ENCODE measurements at regions not wholly inside any gene's neighbourhood (a gene's known extent, or its start where the extent isn't known, plus 50 kb on each side); places are given as distances from the start of the nearest gene placed in this dataset.

GRCh38 chr10:132484922-132485321, 52.7 kb upstream of the INPP5A start:
- no peak overlapping the region for H3K4me2 ChIP-seq (ENCODE audit: extremely low read depth, insufficient read depth, low read length)
- no peaks in the 10 kb centered on the region for H3K79me2 ChIP-seq (ENCODE audit: control insufficient read depth, insufficient read depth, low read length)

GRCh38 chr10:132485391-132485790, 52.2 kb upstream of the INPP5A start:
- no peak for TF ChIP-seq CTCF (conservative IDR thresholded peaks at IDR 0.05 in 1 of 2, IDR thresholded peaks at IDR 0.05 in 1 of 2; ENCODE audit: low read depth in 1 of 2, low read length in 2 of 2)
- no peak for TF ChIP-seq EZH2 (IDR thresholded peaks at IDR 0.05; ENCODE audit: low read length, missing control alignments)
- Histone ChIP-seq H3K4me2 (ENCODE audit: extremely low read depth, insufficient read depth, low read length) (no peak overlapping the region), H3K27me3 (ENCODE audit: control insufficient read depth, insufficient read depth, low read length) (no peaks in the 10 kb centered on the region), H4K20me1 (ENCODE audit: control insufficient read depth, extremely low read depth, insufficient read depth, low read length) (no peaks in the 10 kb centered on the region), H3K36me3 (ENCODE audit: control insufficient read depth, insufficient read depth, low read length) (no peaks in the 10 kb centered on the region), H3K4me1 (ENCODE audit: control insufficient read depth, extremely low read depth, insufficient read depth, low read length) (peaks cover 5% of the 10 kb centered on the region), H2AFZ (ENCODE audit: low read length) (no peak overlapping the region), H3K9ac (ENCODE audit: insufficient read depth, low read length) (no peak overlapping the region), H3K27ac (ENCODE audit: insufficient read depth, low read length) (no peak overlapping the region), H3K9me3 (ENCODE audit: control insufficient read depth, insufficient read depth, low read depth, low read length) (no peaks in the 10 kb centered on the region), H3K4me3 (replicated peaks in 1 of 4; ENCODE audit: control extremely low read depth in 1 of 4, insufficient read depth in 1 of 4, low read depth in 3 of 4, low read length in 4 of 4) (no peak overlapping the region), H3K79me2 (ENCODE audit: control insufficient read depth, insufficient read depth, low read length) (no peaks in the 10 kb centered on the region)
- no peak for DNase-seq (ENCODE audit: low read depth in 2 of 2)

More at GRCh38 chr10:132484922-132485321, 52.7 kb upstream of the INPP5A start:
- Histone ChIP-seq H3K9me3 (ENCODE audit: control insufficient read depth, insufficient read depth, low read depth, low read length) (no peaks in the 10 kb centered on the region), H3K27ac (ENCODE audit: insufficient read depth, low read length) (no peak overlapping the region), H3K27me3 (ENCODE audit: control insufficient read depth, insufficient read depth, low read length) (no peaks in the 10 kb centered on the region), H4K20me1 (ENCODE audit: control insufficient read depth, extremely low read depth, insufficient read depth, low read length) (no peaks in the 10 kb centered on the region), H3K4me1 (ENCODE audit: control insufficient read depth, extremely low read depth, insufficient read depth, low read length) (peaks cover 5% of the 10 kb centered on the region), H2AFZ (ENCODE audit: low read length) (no peak overlapping the region), H3K36me3 (ENCODE audit: control insufficient read depth, insufficient read depth, low read length) (no peaks in the 10 kb centered on the region), H3K4me3 (replicated peaks in 1 of 4; ENCODE audit: control extremely low read depth in 1 of 4, insufficient read depth in 1 of 4, low read depth in 3 of 4, low read length in 4 of 4) (no peak overlapping the region), H3K9ac (ENCODE audit: insufficient read depth, low read length) (no peak overlapping the region)
- no peak for TF ChIP-seq EZH2 (IDR thresholded peaks at IDR 0.05; ENCODE audit: low read length, missing control alignments)
- TF ChIP-seq CTCF (conservative IDR thresholded peaks at IDR 0.05 in 1 of 2, IDR thresholded peaks at IDR 0.05 in 1 of 2; ENCODE audit: low read depth in 1 of 2, low read length in 2 of 2): no peak
- DNase-seq (ENCODE audit: low read depth in 2 of 2): no peak

DNA sequence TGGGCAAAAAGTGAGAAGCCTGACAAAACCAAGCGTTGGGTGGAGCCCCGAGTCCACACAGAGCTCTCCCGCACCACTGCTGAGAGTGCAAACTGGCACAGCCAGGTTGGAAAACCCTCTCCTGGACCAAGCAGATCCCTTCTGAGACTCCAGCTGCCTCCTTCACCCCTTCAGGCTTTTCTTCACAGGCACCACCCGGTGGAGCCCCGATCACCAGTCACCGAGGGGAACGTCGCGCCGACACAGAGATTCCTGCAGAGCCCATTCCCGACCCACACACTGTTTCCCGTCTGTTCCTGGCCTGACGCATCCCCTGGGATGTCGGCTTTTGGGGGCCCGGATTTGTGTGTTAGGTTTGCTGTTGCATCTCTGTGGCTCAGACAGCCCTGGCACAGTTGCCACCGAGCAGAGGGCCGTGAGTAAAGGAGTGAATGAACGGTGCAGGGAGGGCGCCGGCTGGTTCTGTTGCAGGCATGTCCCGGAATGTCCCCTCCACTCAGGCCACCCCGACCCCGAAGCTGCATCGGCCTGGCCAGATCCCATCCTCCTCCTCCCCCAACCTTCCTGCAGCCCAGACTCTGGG, 51.0 kb upstream of the INPP5A start:
- H3K4me2 ChIP-seq (ENCODE audit: extremely low read depth, insufficient read depth, low read length): no peak overlapping the region
- H3K36me3 ChIP-seq (ENCODE audit: control insufficient read depth, insufficient read depth, low read length): no peaks in the 10 kb centered on the region
- H3K79me2 ChIP-seq (ENCODE audit: control insufficient read depth, insufficient read depth, low read length): no peaks in the 10 kb centered on the region
- no peaks in the 10 kb centered on the region for H3K9me3 ChIP-seq (ENCODE audit: control insufficient read depth, insufficient read depth, low read depth, low read length)
- no peak overlapping the region for H3K4me3 ChIP-seq (replicated peaks in 1 of 4; ENCODE audit: control extremely low read depth in 1 of 4, insufficient read depth in 1 of 4, low read depth in 3 of 4, low read length in 4 of 4)
- H3K27ac ChIP-seq (ENCODE audit: insufficient read depth, low read length): no peak overlapping the region
- TF ChIP-seq EZH2 (IDR thresholded peaks at IDR 0.05; ENCODE audit: low read length, missing control alignments) (no peak), CTCF (conservative IDR thresholded peaks at IDR 0.05 in 1 of 2, IDR thresholded peaks at IDR 0.05 in 1 of 2; ENCODE audit: low read depth in 1 of 2, low read length in 2 of 2) (no peak)
- H2AFZ ChIP-seq (ENCODE audit: low read length): no peak overlapping the region
- H4K20me1 ChIP-seq (ENCODE audit: control insufficient read depth, extremely low read depth, insufficient read depth, low read length): no peaks in the 10 kb centered on the region
- H3K27me3 ChIP-seq (ENCODE audit: control insufficient read depth, insufficient read depth, low read length): no peaks in the 10 kb centered on the region
- no peak overlapping the region for H3K9ac ChIP-seq (ENCODE audit: insufficient read depth, low read length)
- DNase-seq (ENCODE audit: low read depth in 2 of 2): no peak
- H3K4me1 ChIP-seq (ENCODE audit: control insufficient read depth, extremely low read depth, insufficient read depth, low read length): peaks cover 5% of the 10 kb centered on the region

All from fibroblast of lung (primary cell).